ENCODE measurements at regions not wholly inside any gene's neighbourhood (a gene's known extent, or its start where the extent isn't known, plus 50 kb on each side); places are given as distances from the start of the nearest gene placed in this dataset.

DNA sequence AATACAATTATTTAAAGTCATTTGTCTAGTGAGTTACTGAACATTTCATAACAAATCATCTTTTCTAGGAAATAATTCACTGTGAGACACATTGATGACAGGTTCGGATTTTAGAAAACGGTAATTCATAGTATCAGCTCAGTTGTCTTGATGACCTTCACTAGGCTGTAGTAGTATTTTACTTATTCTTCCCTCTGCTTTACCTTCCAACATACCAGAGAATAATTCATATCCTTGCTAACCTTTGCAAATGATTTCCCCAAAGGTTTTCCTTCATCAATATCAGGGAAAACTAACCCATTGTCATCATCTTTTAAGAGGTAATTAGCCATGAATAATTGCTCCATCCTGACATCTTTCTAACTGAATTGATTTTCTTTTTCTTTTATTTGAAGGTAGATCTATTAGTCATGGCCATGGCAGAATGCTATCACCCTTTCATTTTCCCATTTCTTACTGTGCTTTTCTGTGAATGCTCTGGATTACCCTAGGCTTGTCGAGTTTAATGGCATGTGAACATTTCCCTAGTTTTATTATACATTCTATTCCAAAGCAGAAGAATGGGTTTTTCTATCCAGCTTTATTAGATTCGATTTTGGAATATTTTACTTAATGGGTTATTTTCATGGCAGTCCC is 299.2 kb downstream of the OLFM4 start:
- TF ChIP-seq, protein P1, sequence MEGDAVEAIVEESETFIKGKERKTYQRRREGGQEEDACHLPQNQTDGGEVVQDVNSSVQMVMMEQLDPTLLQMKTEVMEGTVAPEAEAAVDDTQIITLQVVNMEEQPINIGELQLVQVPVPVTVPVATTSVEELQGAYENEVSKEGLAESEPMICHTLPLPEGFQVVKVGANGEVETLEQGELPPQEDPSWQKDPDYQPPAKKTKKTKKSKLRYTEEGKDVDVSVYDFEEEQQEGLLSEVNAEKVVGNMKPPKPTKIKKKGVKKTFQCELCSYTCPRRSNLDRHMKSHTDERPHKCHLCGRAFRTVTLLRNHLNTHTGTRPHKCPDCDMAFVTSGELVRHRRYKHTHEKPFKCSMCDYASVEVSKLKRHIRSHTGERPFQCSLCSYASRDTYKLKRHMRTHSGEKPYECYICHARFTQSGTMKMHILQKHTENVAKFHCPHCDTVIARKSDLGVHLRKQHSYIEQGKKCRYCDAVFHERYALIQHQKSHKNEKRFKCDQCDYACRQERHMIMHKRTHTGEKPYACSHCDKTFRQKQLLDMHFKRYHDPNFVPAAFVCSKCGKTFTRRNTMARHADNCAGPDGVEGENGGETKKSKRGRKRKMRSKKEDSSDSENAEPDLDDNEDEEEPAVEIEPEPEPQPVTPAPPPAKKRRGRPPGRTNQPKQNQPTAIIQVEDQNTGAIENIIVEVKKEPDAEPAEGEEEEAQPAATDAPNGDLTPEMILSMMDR (IDR thresholded peaks at IDR 0.05; ENCODE audit: low read depth, low read length, poor library complexity, severe bottlenecking), result no peak
- no peak for TF ChIP-seq EZH2phosphoT487 (IDR thresholded peaks at IDR 0.05; ENCODE audit: borderline replicate concordance, low read length)
